Suprapubic skin (tissue), 4 donors: ENCODE measurements at regions not wholly inside any gene's neighbourhood (a gene's known extent, or its start where the extent isn't known, plus 50 kb on each side); places are given as distances from the start of the nearest gene placed in this dataset.

ENCODE experiments used
- DNase-seq, 2 donors: peaks; one replicate each; pipeline ENCODE4 v3.0.0-alpha.2; 2019; ENCODE audit warnings: low spot score in 2 of 2
- H3K27ac ChIP-seq: fragments of 200-600 bp; sonication (generic); one replicate; pipeline ENCODE4 v1.5.1; 2019
- H3K27me3 ChIP-seq: fragments of 200-600 bp; sonication (generic); one replicate; pipeline ENCODE4 v1.5.1; 2019
- H3K36me3 ChIP-seq: fragments of 200-600 bp; sonication (generic); one replicate; pipeline ENCODE4 v1.5.1; 2019
- H3K4me1 ChIP-seq: fragments of 200-600 bp; sonication (generic); one replicate; pipeline ENCODE4 v1.5.1; 2019
- H3K4me3 ChIP-seq: fragments of 200-600 bp; sonication (generic); one replicate; pipeline ENCODE4 v1.5.1; 2019; ENCODE audit warnings: mild to moderate bottlenecking
- H3K9me3 ChIP-seq: fragments of 200-600 bp; sonication (generic); one replicate; pipeline ENCODE4 v1.5.1; 2019
- EP300 ChIP-seq: sonication (generic); formaldehyde crosslinking; IDR thresholded peaks from one replicate; pipeline ENCODE4 v1.6.1; 2017; ENCODE audit warnings: antibody characterized with exemption
- POLR2A ChIP-seq, 2 donors: fragments of 450-650 bp; IDR thresholded peaks; one replicate each; pipeline ENCODE4 v1.6.1; 2017; ENCODE audit warnings: antibody characterized with exemption in 2 of 2, mild to moderate bottlenecking in 2 of 2, moderate library complexity in 2 of 2
- POLR2AphosphoS5 ChIP-seq, 3 donors: sonication (generic); formaldehyde crosslinking; IDR thresholded peaks; one replicate each; pipeline ENCODE4 v1.6.1; 2017; ENCODE audit warnings: antibody characterized with exemption in 3 of 3
- WGBS: methylation state at CpG from one replicate; pipeline ENCODE4 v1.1.5; 2018; 5-methylcytosine and 5-hydroxymethylcytosine counted together
- TF ChIP-seq, protein P1 (sequence below), 2 donors: fragments of 200-600 bp in 1 of 2; fragments of 450-650 bp in 1 of 2; sonication (generic) in 1 of 2; IDR thresholded peaks; one replicate each; pipeline ENCODE4 v1.5.1; 2016 to 2019; ENCODE audit warnings: antibody characterized with exemption in 2 of 2, mild to moderate bottlenecking in 1 of 2, moderate library complexity in 1 of 2

DNA sequence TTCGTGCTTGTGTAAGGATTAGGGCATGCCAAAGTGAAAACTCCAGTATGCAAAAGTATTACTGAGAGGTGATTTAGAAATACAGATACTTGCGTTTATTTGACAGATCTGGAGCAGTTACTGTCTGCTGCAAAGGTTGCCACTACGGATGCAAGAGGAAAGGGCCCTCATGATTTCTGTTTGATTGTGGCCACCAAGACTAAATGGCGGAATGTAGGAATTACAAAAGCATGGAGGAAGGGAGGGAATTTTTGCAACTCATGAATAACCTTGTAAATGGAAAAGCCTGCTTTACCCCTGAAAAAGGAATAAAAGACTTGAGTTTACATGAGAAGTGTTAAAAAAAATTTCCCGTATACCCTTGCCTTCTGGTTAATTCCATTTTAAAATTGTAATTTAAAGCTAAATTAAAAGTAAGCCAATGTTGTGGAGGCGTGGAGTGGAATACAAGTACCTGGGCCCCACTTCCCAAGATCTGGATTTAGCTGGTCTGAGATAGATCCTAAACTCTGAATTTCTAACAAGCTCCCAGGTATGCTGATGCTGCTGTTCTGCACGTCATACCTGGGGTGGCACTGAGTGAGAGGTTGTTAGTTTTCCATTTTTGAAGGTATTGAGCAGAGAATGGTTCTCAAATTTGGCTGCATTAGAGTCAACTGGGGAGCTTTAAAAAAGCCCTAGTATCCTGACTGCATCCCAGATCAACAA lies 56.6 kb upstream of the NKX2-2 start:
- Histone ChIP-seq H3K4me1 (no peaks in the 10 kb centered on the region), H3K27me3 (peaks cover 9% of the 10 kb centered on the region), H3K36me3 (no peaks in the 10 kb centered on the region), H3K27ac (no peak overlapping the region), H3K9me3 (no peaks in the 10 kb centered on the region), H3K4me3 (no peak overlapping the region)
- WGBS: 72% methylated on average over 7 of the region's 7 CpGs
- TF ChIP-seq, protein P1, sequence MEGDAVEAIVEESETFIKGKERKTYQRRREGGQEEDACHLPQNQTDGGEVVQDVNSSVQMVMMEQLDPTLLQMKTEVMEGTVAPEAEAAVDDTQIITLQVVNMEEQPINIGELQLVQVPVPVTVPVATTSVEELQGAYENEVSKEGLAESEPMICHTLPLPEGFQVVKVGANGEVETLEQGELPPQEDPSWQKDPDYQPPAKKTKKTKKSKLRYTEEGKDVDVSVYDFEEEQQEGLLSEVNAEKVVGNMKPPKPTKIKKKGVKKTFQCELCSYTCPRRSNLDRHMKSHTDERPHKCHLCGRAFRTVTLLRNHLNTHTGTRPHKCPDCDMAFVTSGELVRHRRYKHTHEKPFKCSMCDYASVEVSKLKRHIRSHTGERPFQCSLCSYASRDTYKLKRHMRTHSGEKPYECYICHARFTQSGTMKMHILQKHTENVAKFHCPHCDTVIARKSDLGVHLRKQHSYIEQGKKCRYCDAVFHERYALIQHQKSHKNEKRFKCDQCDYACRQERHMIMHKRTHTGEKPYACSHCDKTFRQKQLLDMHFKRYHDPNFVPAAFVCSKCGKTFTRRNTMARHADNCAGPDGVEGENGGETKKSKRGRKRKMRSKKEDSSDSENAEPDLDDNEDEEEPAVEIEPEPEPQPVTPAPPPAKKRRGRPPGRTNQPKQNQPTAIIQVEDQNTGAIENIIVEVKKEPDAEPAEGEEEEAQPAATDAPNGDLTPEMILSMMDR (IDR thresholded peaks at IDR 0.05): no peak
- TF ChIP-seq POLR2A (IDR thresholded peaks at IDR 0.05) (no peak), EP300 (no peak), POLR2AphosphoS5 (IDR thresholded peaks at IDR 0.05) (no peak)
- no peak for DNase-seq

DNA sequence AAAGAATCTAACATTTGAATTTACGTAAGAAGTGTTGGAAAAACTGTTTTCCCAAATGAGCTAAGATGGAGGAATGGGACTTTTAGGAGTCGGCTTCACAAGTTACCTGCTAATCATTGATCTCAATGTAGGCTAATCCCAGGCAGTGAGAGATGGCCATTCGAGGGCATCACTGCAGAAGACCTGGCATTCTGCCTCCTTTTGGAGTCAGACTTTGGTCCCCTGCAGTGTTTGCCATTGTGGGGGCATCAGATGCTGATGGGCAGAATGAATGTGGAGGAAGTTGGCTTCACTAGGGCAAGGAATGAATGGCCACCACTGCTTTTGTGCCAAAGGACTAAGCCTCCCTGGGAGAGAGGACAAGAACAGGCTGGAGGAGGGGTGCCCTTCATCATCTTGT lies 55.7 kb upstream of the NKX2-2 start:
- no peaks in the 10 kb centered on the region for H3K36me3 ChIP-seq
- H3K4me3 ChIP-seq: no peak overlapping the region
- DNase-seq: no peak
- H3K27ac ChIP-seq: no peak overlapping the region
- H3K27me3 ChIP-seq: peaks cover 10% of the 10 kb centered on the region
- no peak for TF ChIP-seq POLR2A (IDR thresholded peaks at IDR 0.05)
- TF ChIP-seq, protein P1 (IDR thresholded peaks at IDR 0.05): no peak
- TF ChIP-seq EP300: no peak
- no peak for TF ChIP-seq POLR2AphosphoS5 (IDR thresholded peaks at IDR 0.05)
- H3K4me1 ChIP-seq: no peaks in the 10 kb centered on the region
- H3K9me3 ChIP-seq: no peaks in the 10 kb centered on the region
- 90% methylated on average over 3 of the region's 3 CpGs for WGBS

DNA sequence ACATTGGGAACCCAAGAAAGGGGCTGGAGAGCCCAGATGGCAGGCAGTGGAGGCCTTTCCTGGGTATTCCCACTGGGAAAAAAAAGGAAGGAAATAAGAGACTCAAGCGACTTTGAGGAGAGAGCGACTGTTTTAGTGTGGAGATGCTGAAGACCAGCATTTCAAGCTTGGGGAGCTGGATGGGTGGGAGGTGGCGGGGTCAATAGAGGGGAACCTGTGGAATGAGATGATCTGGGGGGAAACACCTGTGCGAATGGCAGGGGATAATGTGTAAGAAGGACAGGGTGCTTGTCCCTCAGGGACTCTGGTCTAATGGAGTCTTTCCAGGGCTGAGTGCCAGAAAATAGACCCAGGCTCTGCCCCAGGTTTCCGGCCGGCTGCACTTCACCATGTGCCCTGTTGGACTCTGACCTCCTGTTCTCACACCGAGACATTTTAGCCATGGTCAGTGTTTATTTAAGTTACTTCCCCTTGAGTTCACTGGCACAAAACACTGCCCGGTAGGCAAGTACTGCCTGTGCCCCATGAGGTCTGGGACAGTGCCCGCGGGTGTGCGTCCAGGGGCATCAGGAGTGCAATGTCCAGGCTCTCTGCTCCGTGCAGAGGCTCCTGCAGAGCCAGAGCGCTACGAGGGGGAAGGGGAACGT lies 50.4 kb upstream of the NKX2-2 start:
- WGBS: 85% methylated on average over 15 of the region's 15 CpGs
- no peak for TF ChIP-seq POLR2A (IDR thresholded peaks at IDR 0.05)
- TF ChIP-seq POLR2AphosphoS5 (IDR thresholded peaks at IDR 0.05): no peak
- TF ChIP-seq, protein P1 (IDR thresholded peaks at IDR 0.05): no peak
- no peak for TF ChIP-seq EP300
- Histone ChIP-seq H3K4me1 (no peaks in the 10 kb centered on the region), H3K36me3 (no peaks in the 10 kb centered on the region), H3K27ac (no peak overlapping the region), H3K9me3 (no peaks in the 10 kb centered on the region), H3K4me3 (no peak overlapping the region), H3K27me3 (peaks cover 6% of the 10 kb centered on the region)
- no peak for DNase-seq
